ENCODE measurements at regions not wholly inside any gene's neighbourhood (a gene's known extent, or its start where the extent isn't known, plus 50 kb on each side); places are given as distances from the start of the nearest gene placed in this dataset.

DNA sequence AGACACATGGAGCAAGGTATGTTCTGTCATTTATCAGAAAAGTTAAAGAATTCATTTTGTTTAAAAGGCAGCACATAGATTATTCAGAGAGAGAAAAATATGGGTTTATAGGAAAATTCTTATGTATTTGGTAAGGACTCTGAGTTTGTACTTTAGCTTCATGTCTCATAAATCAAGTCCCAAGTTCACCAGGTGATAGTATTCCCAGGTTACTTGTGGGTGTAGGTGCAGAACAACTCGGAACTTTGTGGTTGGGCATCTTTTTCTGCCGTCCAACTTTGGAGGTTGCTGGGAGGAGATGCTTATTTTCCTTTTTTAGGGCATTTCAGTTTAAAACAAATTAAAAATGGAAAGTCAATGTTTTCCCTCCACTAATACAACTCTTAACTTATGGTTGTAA lies 269.8 kb upstream of the DMRT1 start:
- no peaks in the 10 kb centered on the region; the same call in 1 of the 2 replicates for H3K9me3 ChIP-seq (ENCODE audit: insufficient read depth, low read length)
- no peak overlapping the region for H3K4me3 ChIP-seq (ENCODE audit: insufficient read length, low read depth)
- DNase-seq (ENCODE audit: low read depth, low spot score): no peak
- H3K27me3 ChIP-seq (ENCODE audit: insufficient read depth, insufficient read length): no peaks in the 10 kb centered on the region
- TF ChIP-seq YY1 (IDR thresholded peaks at IDR 0.05; ENCODE audit: insufficient read depth, insufficient read length) (no peak), ZNF274 (IDR thresholded peaks at IDR 0.05; ENCODE audit: low read depth, low read length) (no peak), SUZ12 (IDR thresholded peaks at IDR 0.05; ENCODE audit: extremely low read depth, insufficient read depth, insufficient read length) (no peak)
- H3K4me1 ChIP-seq (ENCODE audit: insufficient read depth, insufficient read length): peaks cover 2% of the 10 kb centered on the region
- H3K36me3 ChIP-seq (ENCODE audit: insufficient read depth, insufficient read length, low read length): no peaks in the 10 kb centered on the region
- no peak overlapping the region for H3K9ac ChIP-seq (ENCODE audit: insufficient read length, low read depth)

DNA sequence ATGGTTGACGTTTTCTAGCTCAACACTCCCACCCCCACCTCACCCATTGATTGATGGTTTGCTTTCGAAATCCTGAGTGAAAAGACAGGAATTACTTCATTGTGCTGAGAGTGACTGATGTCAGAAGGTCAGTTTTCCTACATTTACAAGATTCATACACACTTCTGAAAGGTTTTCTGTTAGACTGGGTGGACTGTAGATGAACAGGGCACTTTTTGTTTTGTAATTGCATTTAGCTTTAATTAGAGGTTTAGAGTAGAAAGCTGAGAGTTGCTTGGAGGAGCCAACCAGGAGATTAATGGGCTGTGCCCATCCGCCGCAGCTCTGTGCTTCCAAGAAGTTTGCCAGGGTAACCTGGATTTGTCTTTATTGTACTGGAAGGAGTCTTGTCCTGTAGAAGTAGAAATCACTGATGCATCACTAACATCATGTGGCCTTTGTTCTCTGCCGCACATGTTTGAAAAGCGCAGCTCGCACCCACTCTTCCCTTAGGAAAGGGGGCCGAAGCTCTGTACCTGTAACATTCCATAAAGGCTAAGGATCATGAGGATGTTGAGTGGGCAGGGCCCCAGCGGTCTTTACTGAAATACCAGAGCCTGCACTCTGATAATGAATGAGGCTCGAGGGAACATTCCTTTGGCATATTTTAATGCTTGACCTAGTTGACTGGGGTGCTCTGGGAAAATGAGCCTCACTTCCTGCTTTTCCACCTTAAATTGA lies 267.6 kb upstream of the DMRT1 start:
- DNase-seq (ENCODE audit: low read depth, low spot score): no peak
- H3K27me3 ChIP-seq (ENCODE audit: insufficient read depth, insufficient read length): no peaks in the 10 kb centered on the region
- TF ChIP-seq ZNF274 (IDR thresholded peaks at IDR 0.05; ENCODE audit: low read depth, low read length): no peak
- no peak for TF ChIP-seq SUZ12 (IDR thresholded peaks at IDR 0.05; ENCODE audit: extremely low read depth, insufficient read depth, insufficient read length)
- no peak for TF ChIP-seq YY1 (IDR thresholded peaks at IDR 0.05; ENCODE audit: insufficient read depth, insufficient read length)
- no peak overlapping the region for H3K9ac ChIP-seq (ENCODE audit: insufficient read length, low read depth)
- peaks cover 2% of the 10 kb centered on the region for H3K4me1 ChIP-seq (ENCODE audit: insufficient read depth, insufficient read length)
- peaks cover 6% of the 10 kb centered on the region; the same call in 1 of the 2 replicates for H3K9me3 ChIP-seq (ENCODE audit: insufficient read depth, low read length)
- H3K4me3 ChIP-seq (ENCODE audit: insufficient read length, low read depth): no peak overlapping the region
- no peaks in the 10 kb centered on the region for H3K36me3 ChIP-seq (ENCODE audit: insufficient read depth, insufficient read length, low read length)

DNA sequence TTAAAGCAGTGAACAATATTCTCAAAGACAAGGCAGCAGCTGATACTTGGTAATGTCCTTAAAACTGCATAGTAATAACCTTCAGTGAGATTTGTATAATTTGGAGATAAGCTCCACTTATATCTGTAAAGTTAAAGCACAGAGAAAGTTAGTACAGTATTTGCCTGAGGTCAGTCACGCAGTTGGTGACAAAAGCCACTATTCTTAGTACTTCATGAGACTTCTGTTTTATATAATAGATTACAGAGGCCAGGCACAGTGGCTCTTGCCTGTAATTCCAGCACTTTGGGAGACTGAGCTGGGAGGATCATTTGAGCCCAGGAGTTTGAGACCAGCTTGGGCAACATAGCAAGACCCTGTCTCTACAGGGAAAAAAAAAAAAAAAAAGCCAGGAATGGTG lies 266.4 kb upstream of the DMRT1 start:
- no peak for TF ChIP-seq YY1 (IDR thresholded peaks at IDR 0.05; ENCODE audit: insufficient read depth, insufficient read length)
- TF ChIP-seq SUZ12 (IDR thresholded peaks at IDR 0.05; ENCODE audit: extremely low read depth, insufficient read depth, insufficient read length): no peak
- TF ChIP-seq ZNF274 (IDR thresholded peaks at IDR 0.05; ENCODE audit: low read depth, low read length): no peak
- no peak for DNase-seq (ENCODE audit: low read depth, low spot score)
- H3K36me3 ChIP-seq (ENCODE audit: insufficient read depth, insufficient read length, low read length): no peaks in the 10 kb centered on the region
- peaks cover 2% of the 10 kb centered on the region for H3K4me1 ChIP-seq (ENCODE audit: insufficient read depth, insufficient read length)
- no peak overlapping the region for H3K9ac ChIP-seq (ENCODE audit: insufficient read length, low read depth)
- no peak overlapping the region for H3K4me3 ChIP-seq (ENCODE audit: insufficient read length, low read depth)
- no peaks in the 10 kb centered on the region for H3K27me3 ChIP-seq (ENCODE audit: insufficient read depth, insufficient read length)
- peaks cover 6% of the 10 kb centered on the region; the same call in 1 of the 2 replicates for H3K9me3 ChIP-seq (ENCODE audit: insufficient read depth, low read length)

DNA sequence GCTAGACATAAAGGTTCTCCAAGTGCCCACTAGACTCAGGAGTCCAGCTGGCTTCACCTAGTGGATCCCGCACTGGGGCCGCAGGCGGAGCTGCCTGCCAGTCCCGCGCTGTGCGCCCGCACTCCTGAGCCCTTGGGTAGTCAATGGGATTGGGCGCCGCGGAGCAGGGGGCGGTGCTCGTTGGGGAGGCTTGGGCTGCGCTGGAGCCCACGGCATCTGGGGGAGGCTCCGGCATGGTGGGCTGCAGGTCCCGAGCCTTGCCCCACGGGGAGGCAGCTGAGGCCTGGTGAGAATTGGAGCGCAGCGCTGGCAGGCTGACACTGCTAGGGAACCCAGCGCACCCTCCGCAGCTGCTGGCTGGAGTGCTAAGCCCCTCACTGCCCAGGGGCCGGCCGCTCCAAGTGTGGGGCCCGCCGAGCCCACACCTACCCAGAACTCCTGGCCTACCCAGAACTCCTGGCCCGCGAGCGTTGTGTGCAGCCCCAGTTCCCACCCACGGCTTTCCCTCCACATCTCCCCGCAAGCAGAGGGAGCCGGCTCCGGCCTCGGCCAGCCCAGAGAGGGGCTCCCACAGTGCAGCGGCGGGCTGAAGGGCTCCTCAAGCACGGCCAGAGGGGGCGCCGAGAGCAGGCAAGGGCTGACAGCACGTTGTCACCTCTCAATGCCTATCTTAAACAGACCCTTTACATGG lies 260.7 kb upstream of the DMRT1 start:
- Histone ChIP-seq H3K9me3 (ENCODE audit: insufficient read depth, low read length) (peaks cover 33% of the 10 kb centered on the region), H3K4me1 (ENCODE audit: insufficient read depth, insufficient read length) (no peaks in the 10 kb centered on the region), H3K9ac (ENCODE audit: insufficient read length, low read depth) (no peak overlapping the region), H3K36me3 (ENCODE audit: insufficient read depth, insufficient read length, low read length) (no peaks in the 10 kb centered on the region), H3K4me3 (ENCODE audit: insufficient read length, low read depth) (no peak overlapping the region), H3K27me3 (ENCODE audit: insufficient read depth, insufficient read length) (no peaks in the 10 kb centered on the region)
- no peak for DNase-seq (ENCODE audit: low read depth, low spot score)
- TF ChIP-seq ZNF274 (IDR thresholded peaks at IDR 0.05; ENCODE audit: low read depth, low read length) (no peak), YY1 (IDR thresholded peaks at IDR 0.05; ENCODE audit: insufficient read depth, insufficient read length) (no peak), SUZ12 (IDR thresholded peaks at IDR 0.05; ENCODE audit: extremely low read depth, insufficient read depth, insufficient read length) (no peak)

DNA sequence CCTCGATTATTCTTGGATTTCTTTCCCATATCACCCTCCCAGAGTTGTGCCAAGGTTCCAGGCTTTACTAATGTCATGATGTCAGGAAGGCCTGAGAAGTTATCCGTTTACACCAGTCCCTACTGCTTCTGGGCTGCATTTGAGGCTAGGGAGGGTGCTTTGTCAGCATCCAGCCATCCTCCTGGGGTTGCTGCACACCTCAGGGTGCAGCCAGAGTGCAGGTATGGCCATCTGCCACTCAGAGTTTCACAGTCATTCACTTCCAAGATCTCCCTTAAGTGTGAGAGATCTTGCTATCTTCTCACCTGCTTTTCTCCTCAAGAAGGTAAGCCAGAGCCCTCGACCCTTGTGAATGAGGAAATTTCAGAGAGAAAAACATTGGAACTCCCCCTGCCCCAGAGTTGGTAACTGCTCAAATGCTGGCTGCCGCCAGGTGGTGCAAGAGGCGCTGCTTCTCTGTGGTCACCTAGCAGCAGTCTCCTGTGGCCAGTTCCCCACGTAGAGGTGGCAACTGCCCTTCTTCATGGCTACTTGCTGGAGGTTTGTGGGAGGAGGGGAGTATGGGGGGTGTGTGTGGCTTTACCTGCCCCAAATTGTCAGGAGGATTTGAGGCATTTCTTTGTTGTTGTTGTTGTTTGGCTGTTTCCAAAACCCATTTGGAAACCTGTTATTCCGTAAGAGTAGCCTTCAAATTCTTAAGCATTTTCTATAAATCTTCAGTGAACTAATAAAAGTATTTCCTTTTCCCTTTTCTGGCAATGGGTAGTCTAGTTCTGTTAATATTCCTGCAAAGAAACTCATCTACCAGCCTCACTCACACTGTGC lies 259.6 kb upstream of the DMRT1 start:
- no peak for TF ChIP-seq SUZ12 (IDR thresholded peaks at IDR 0.05; ENCODE audit: extremely low read depth, insufficient read depth, insufficient read length)
- TF ChIP-seq ZNF274 (IDR thresholded peaks at IDR 0.05; ENCODE audit: low read depth, low read length): no peak
- TF ChIP-seq YY1 (IDR thresholded peaks at IDR 0.05; ENCODE audit: insufficient read depth, insufficient read length): no peak
- peaks cover 33% of the 10 kb centered on the region for H3K9me3 ChIP-seq (ENCODE audit: insufficient read depth, low read length)
- no peak overlapping the region for H3K9ac ChIP-seq (ENCODE audit: insufficient read length, low read depth)
- no peaks in the 10 kb centered on the region for H3K4me1 ChIP-seq (ENCODE audit: insufficient read depth, insufficient read length)
- no peak for DNase-seq (ENCODE audit: low read depth, low spot score)
- H3K27me3 ChIP-seq (ENCODE audit: insufficient read depth, insufficient read length): no peaks in the 10 kb centered on the region
- H3K36me3 ChIP-seq (ENCODE audit: insufficient read depth, insufficient read length, low read length): no peaks in the 10 kb centered on the region
- H3K4me3 ChIP-seq (ENCODE audit: insufficient read length, low read depth): no peak overlapping the region

DNA sequence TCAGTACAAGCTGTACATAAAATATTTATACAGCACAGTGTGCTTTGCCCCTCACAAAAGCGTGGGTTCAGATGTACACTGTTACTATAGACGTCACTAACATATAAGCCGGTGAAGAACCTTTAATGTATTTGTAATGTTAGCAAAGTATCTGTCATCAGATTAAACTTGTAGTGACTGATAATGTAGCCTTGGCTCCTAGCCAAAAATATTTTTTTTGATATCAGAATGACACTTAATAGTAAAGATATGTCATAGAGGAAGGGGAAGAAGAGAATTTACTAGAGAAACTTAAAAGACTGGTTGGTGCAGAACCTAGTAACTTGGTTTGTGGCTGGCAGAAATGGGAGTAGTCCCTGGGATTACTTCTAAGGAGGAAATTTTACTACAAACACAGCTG lies 258.7 kb upstream of the DMRT1 start:
- TF ChIP-seq ZNF274 (IDR thresholded peaks at IDR 0.05; ENCODE audit: low read depth, low read length) (no peak), YY1 (IDR thresholded peaks at IDR 0.05; ENCODE audit: insufficient read depth, insufficient read length) (no peak), SUZ12 (IDR thresholded peaks at IDR 0.05; ENCODE audit: extremely low read depth, insufficient read depth, insufficient read length) (no peak)
- Histone ChIP-seq H3K4me3 (ENCODE audit: insufficient read length, low read depth) (no peak overlapping the region), H3K36me3 (ENCODE audit: insufficient read depth, insufficient read length, low read length) (no peaks in the 10 kb centered on the region)

More for the DNA sequence above, 258.7 kb upstream of the DMRT1 start:
- peaks cover 28% of the 10 kb centered on the region for H3K9me3 ChIP-seq (ENCODE audit: insufficient read depth, low read length)
- H3K4me1 ChIP-seq (ENCODE audit: insufficient read depth, insufficient read length): no peaks in the 10 kb centered on the region
- no peak overlapping the region for H3K9ac ChIP-seq (ENCODE audit: insufficient read length, low read depth)
- no peaks in the 10 kb centered on the region for H3K27me3 ChIP-seq (ENCODE audit: insufficient read depth, insufficient read length)
- DNase-seq (ENCODE audit: low read depth, low spot score): no peak

Data from NT2/D1 (cell line).